MCF 10A (cell line): ENCODE measurements at regions not wholly inside any gene's neighbourhood (a gene's known extent, or its start where the extent isn't known, plus 50 kb on each side); places are given as distances from the start of the nearest gene placed in this dataset.

Experiments used
- BruUV-seq: library from RNA; stranded (reverse); fragments of 400-500 nt; replicated peaks from 2 replicates; lab custom pipeline; 2021; lab: Mats Ljungman, UMichigan
- CTCF ChIA-PET: fragments of 300-600 bp; sonication (Branson Sonifier 250); formaldehyde crosslinking; extraction: SDS; loops from one replicate; lab custom pipeline; 2021; ENCODE audit warnings: antibody characterized with exemption, inconsistent platforms; lab: Yijun Ruan, JAX
- POLR2A ChIA-PET: fragments of 300-600, 350-650 bp; sonication (Branson Sonifier 250); formaldehyde crosslinking; extraction: SDS; loops from one replicate; lab custom pipeline; 2020; ENCODE audit warnings: antibody characterized with exemption, inconsistent platforms; lab: Yijun Ruan, JAX
- DNase-seq: peaks from one replicate; pipeline ENCODE4 v3.0.0-alpha.2; 2018; ENCODE audit not compliant: unreplicated experiment
- H3K27ac Mint-ChIP-seq: one replicate; pipeline ENCODE4 v1.8.0; 2022; ENCODE audit warnings: mild to moderate bottlenecking, low read depth, mixed read lengths; ENCODE audit not compliant: unreplicated experiment
- H3K27me3 Mint-ChIP-seq: one replicate; pipeline ENCODE4 v1.8.0; 2022; ENCODE audit warnings: mixed read lengths; ENCODE audit not compliant: insufficient read depth, unreplicated experiment
- H3K36me3 Mint-ChIP-seq: one replicate; pipeline ENCODE4 v1.8.0; 2022; ENCODE audit warnings: mild to moderate bottlenecking, moderate library complexity, mixed read lengths; ENCODE audit not compliant: insufficient read depth, unreplicated experiment
- H3K4me1 Mint-ChIP-seq: one replicate; pipeline ENCODE4 v1.8.0; 2022; ENCODE audit warnings: mixed read lengths; ENCODE audit not compliant: insufficient read depth, unreplicated experiment
- H3K4me3 Mint-ChIP-seq: one replicate; pipeline ENCODE4 v1.8.0; 2022; ENCODE audit warnings: mild to moderate bottlenecking, moderate library complexity, mixed read lengths; ENCODE audit not compliant: unreplicated experiment
- H3K9me3 Mint-ChIP-seq: one replicate; pipeline ENCODE4 v1.8.0; 2022; ENCODE audit warnings: mixed read lengths; ENCODE audit not compliant: unreplicated experiment
- intact Hi-C: fragments of 100-400 bp; cut with micrococcal nuclease; formaldehyde crosslinking; loops from 2 replicates; pipeline ENCODE4 v1.14.1; 2022
- TF ChIP-seq, protein P1 (sequence below): fragments of 200-600 bp; IDR thresholded peaks from one replicate; pipeline ENCODE4 v1.8.0; 2022; ENCODE audit warnings: antibody characterized with exemption, mild to moderate bottlenecking; ENCODE audit not compliant: unreplicated experiment

DNA sequence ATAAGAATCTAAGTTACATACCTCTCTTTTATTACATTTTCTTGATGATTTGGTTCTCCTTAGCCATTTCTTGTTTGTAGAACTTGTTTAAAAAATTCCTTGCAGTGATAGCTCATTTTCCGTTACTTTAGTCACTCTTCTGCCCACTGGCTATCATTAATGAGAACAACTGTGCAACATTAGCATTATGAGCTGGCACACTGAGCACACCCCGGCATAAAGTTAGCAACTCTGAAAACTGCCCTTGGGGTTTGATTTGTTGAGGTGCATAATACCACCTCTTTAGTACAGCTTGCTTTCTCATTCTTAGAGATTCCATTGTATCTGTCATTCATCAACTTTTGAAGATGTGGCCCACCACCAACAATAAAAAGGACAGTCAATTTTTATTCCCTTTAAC, 87.6 kb upstream of the ADCY1 start:
- intact Hi-C loops = no loop called here
- Mint-ChIP-seq H3K36me3 (no peaks in the 10 kb centered on the region), H3K9me3 (no peaks in the 10 kb centered on the region), H3K4me3 (no peak overlapping the region), H3K27ac (no peak overlapping the region), H3K4me1 (no peaks in the 10 kb centered on the region), H3K27me3 (peaks cover 61% of the 10 kb centered on the region)
- DNase-seq = no peak
- TF ChIP-seq, protein P1, sequence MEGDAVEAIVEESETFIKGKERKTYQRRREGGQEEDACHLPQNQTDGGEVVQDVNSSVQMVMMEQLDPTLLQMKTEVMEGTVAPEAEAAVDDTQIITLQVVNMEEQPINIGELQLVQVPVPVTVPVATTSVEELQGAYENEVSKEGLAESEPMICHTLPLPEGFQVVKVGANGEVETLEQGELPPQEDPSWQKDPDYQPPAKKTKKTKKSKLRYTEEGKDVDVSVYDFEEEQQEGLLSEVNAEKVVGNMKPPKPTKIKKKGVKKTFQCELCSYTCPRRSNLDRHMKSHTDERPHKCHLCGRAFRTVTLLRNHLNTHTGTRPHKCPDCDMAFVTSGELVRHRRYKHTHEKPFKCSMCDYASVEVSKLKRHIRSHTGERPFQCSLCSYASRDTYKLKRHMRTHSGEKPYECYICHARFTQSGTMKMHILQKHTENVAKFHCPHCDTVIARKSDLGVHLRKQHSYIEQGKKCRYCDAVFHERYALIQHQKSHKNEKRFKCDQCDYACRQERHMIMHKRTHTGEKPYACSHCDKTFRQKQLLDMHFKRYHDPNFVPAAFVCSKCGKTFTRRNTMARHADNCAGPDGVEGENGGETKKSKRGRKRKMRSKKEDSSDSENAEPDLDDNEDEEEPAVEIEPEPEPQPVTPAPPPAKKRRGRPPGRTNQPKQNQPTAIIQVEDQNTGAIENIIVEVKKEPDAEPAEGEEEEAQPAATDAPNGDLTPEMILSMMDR = no peak
- BruUV-seq = no TSS peak
- POLR2A ChIA-PET = no interaction called here
- CTCF ChIA-PET = interaction anchor here (0.5 kb wide), 1 partner anchor 35 kb away, joined by 3 read pairs; no protein-coding TSS in a partner anchor

DNA sequence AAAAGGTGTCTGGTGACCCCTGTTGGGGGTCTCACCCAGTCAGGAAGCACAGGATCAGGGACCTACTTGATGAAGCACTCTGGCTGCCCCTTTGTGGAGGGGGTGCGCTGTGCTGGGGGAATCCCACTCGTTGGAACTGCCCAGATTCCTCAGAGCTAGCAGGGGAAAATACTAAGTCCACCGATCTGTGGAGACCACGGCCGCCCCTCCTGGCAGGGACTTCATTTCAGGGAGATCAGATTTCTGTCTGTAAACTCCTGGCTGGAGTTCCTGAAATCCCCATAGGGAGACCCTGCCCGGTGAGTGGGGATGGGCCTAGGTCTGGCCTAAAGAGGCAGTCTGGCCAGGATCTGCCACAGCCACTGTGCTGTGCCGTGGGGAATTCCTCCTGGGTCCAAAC, 79.3 kb upstream of the ADCY1 start:
- Mint-ChIP-seq H3K9me3 (peaks cover 7% of the 10 kb centered on the region), H3K36me3 (no peaks in the 10 kb centered on the region), H3K4me1 (no peaks in the 10 kb centered on the region), H3K27ac (no peak overlapping the region), H3K4me3 (no peak overlapping the region), H3K27me3 (peaks cover 90% of the 10 kb centered on the region)
- intact Hi-C loops = no loop called here
- CTCF ChIA-PET = interaction anchor here (0.6 kb wide), 1 partner anchor 85 kb away, joined by 6 read pairs; no protein-coding TSS in a partner anchor
- no peak for DNase-seq
- TF ChIP-seq, protein P1 = no peak
- no TSS peak for BruUV-seq
- POLR2A ChIA-PET = no interaction called here

DNA sequence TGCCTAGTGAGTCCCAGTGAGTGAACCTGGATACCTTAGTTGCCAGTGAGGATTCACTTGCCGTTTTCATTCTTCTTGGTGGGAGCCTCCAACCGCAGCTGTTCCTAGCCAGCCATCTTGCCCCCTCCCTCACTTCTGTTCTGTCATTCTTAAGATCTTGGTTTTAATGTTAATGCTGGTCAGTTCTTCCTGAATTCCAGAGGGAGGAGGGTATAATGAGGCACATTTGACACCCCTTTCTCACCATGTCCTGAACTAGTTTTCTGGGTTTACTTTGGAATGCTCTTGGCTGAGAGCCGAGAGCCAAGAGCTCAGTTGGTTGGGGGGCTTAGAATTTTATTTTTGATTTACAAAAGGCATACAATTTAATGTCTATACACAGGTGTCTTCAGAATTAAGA, 78.5 kb upstream of the ADCY1 start:
- H3K36me3 Mint-ChIP-seq = no peaks in the 10 kb centered on the region
- H3K4me3 Mint-ChIP-seq = no peak overlapping the region
- intact Hi-C loops = no loop called here
- TF ChIP-seq, protein P1 = no peak
- ChIA-PET POLR2A (no interaction called here), CTCF (no interaction called here)
- H3K4me1 Mint-ChIP-seq = no peaks in the 10 kb centered on the region
- no TSS peak for BruUV-seq
- peaks cover 7% of the 10 kb centered on the region for H3K9me3 Mint-ChIP-seq
- H3K27me3 Mint-ChIP-seq = peaks cover 86% of the 10 kb centered on the region
- DNase-seq = no peak
- H3K27ac Mint-ChIP-seq = no peak overlapping the region

DNA sequence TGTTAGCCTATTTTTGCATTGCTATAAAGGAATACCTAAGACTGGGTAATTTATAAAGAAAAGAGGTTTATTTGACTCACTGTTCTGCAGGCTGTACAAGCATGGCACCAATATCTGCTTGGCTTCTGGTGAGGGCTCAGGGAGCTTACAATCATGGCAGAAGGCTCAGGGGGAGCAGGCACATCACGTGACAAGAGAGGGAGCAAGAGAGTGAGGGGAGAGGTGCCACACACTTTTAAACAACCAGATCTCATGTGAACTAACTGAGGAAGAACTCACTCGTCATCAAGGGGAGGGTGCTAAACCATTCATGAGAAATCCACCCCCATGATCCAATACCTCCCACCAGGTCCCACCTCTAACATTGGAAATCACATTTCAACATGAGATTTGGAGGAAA, 73.9 kb upstream of the ADCY1 start:
- Mint-ChIP-seq H3K9me3 (peaks cover 9% of the 10 kb centered on the region), H3K27me3 (peaks cover 56% of the 10 kb centered on the region), H3K36me3 (no peaks in the 10 kb centered on the region), H3K4me3 (no peak overlapping the region), H3K27ac (no peak overlapping the region), H3K4me1 (no peaks in the 10 kb centered on the region)
- TF ChIP-seq, protein P1 = no peak
- intact Hi-C loops = no loop called here
- no peak for DNase-seq
- BruUV-seq = no TSS peak
- POLR2A ChIA-PET = no interaction called here
- CTCF ChIA-PET = no interaction called here
